OCI-LY1 (cell line): ENCODE measurements at regions not wholly inside any gene's neighbourhood (a gene's known extent, or its start where the extent isn't known, plus 50 kb on each side); places are given as distances from the start of the nearest gene placed in this dataset.

Experiments
- H2AFZ ChIP-seq: fragments of 200-600 bp; sonication (generic), shearing (Covaris generic); 2 replicates; pipeline ENCODE4 v1.6.0; 2014; ENCODE audit warnings: antibody characterized with exemption, mild to moderate bottlenecking, low read length
- H3F3A ChIP-seq: fragments of 200-600 bp; sonication (generic), shearing (Covaris generic); 2 replicates; pipeline ENCODE4 v1.6.0; 2014; ENCODE audit warnings: mild to moderate bottlenecking, antibody characterized with exemption, low read length, moderate library complexity; ENCODE audit not compliant: insufficient read depth
- H3K27ac ChIP-seq: fragments of 200-600 bp; sonication (generic); 2 replicates; pipeline ENCODE4 v1.5.1; 2014; ENCODE audit warnings: low read length, mixed run types, mild to moderate bottlenecking, low read depth; ENCODE audit not compliant: poor library complexity, severe bottlenecking
- H3K27me3 ChIP-seq: fragments of 200-600 bp; sonication (generic); 2 replicates; pipeline ENCODE4 v1.6.0; 2014; ENCODE audit warnings: antibody characterized with exemption, mild to moderate bottlenecking, low read length, moderate library complexity; ENCODE audit not compliant: insufficient read depth
- H3K36me3 ChIP-seq: fragments of 200-600 bp; sonication (generic); 2 replicates; pipeline ENCODE4 v1.6.1; 2014; ENCODE audit warnings: mild to moderate bottlenecking, antibody characterized with exemption, low read length, moderate library complexity, mixed read lengths; ENCODE audit not compliant: insufficient read depth
- H3K4me1 ChIP-seq: fragments of 200-600 bp; sonication (generic); 2 replicates; pipeline ENCODE4 v1.5.1; 2014; ENCODE audit warnings: mild to moderate bottlenecking, low read length, moderate library complexity; ENCODE audit not compliant: insufficient read depth, severe bottlenecking
- H3K4me2 ChIP-seq: fragments of 200-600 bp; sonication (generic), shearing (Covaris generic); 2 replicates; pipeline ENCODE4 v1.6.1; 2014; ENCODE audit warnings: low read length
- H3K4me3 ChIP-seq: fragments of 200-600 bp; sonication (generic); 2 replicates; pipeline ENCODE4 v1.5.1; 2014; ENCODE audit warnings: low read length, low read depth, mild to moderate bottlenecking, mixed read lengths; ENCODE audit not compliant: poor library complexity, severe bottlenecking
- H3K79me2 ChIP-seq: fragments of 200-600 bp; shearing (Covaris generic); 2 replicates; pipeline ENCODE4 v1.6.1; 2016; ENCODE audit warnings: mixed run types, low read length, mixed read lengths; ENCODE audit not compliant: insufficient read depth
- H3K9ac ChIP-seq: fragments of 200-600 bp; sonication (generic), shearing (Covaris generic); 2 replicates; pipeline ENCODE4 v1.6.1; 2014; ENCODE audit warnings: mild to moderate bottlenecking, low read length, mixed read lengths
- H3K9me2 ChIP-seq: fragments of 200-600 bp; sonication (generic), shearing (Covaris generic); 2 replicates; pipeline ENCODE4 v1.6.1; 2014; ENCODE audit warnings: low read depth, mild to moderate bottlenecking, low read length, mixed read lengths
- H3K9me3 ChIP-seq: fragments of 200-600 bp; shearing (Covaris generic); 2 replicates; pipeline ENCODE4 v1.6.1; 2014; ENCODE audit warnings: low read length, mixed read lengths
- H4K20me1 ChIP-seq: fragments of 200-600 bp; sonication (generic), shearing (Covaris generic); 2 replicates; pipeline ENCODE4 v1.6.0; 2016; ENCODE audit warnings: mild to moderate bottlenecking, low read length; ENCODE audit not compliant: insufficient read depth
- CTCF ChIP-seq: fragments of 200-600 bp; sonication (generic), shearing (Covaris generic); IDR thresholded peaks from 2 replicates; pipeline ENCODE4 v1.5.1; 2017; ENCODE audit warnings: mild to moderate bottlenecking, antibody characterized with exemption, low read length, moderate library complexity, mixed read lengths
- EZH2 ChIP-seq: fragments of 200-600 bp; sonication (generic), shearing (Covaris generic); IDR thresholded peaks from 2 replicates; pipeline ENCODE4 v1.8.0; 2017; ENCODE audit warnings: borderline replicate concordance, mixed run types, mild to moderate bottlenecking, antibody characterized with exemption, low read length, moderate library complexity, mixed read lengths

- no peak overlapping the region for H3K4me3 ChIP-seq
- H3K4me2 ChIP-seq, result no peak overlapping the region
- no peak overlapping the region for H3K9ac ChIP-seq
Measured at GRCh38 chr2:238670111-238670585, 177.7 kb upstream of the TWIST2 start.

GRCh38 chr2:238682536-238682935, 165.3 kb upstream of the TWIST2 start:
- Histone ChIP-seq H4K20me1 (no peaks in the 10 kb centered on the region), H3K27me3 (no peaks in the 10 kb centered on the region), H3K79me2 (no peaks in the 10 kb centered on the region), H2AFZ (no peak overlapping the region), H3K27ac (no peak overlapping the region), H3K4me3 (no peak overlapping the region), H3K36me3 (no peaks in the 10 kb centered on the region), H3F3A (no peaks in the 10 kb centered on the region), H3K4me2 (no peak overlapping the region), H3K9me2 (no peaks in the 10 kb centered on the region), H3K9ac (no peak overlapping the region), H3K9me3 (no peaks in the 10 kb centered on the region), H3K4me1 (no peaks in the 10 kb centered on the region)
- TF ChIP-seq EZH2 (no peak), CTCF (no peak)

More at GRCh38 chr2:238670111-238670585, 177.7 kb upstream of the TWIST2 start:
- Histone ChIP-seq H3K4me1 (no peaks in the 10 kb centered on the region), H2AFZ (no peak overlapping the region), H3K27ac (no peak overlapping the region), H3F3A (no peaks in the 10 kb centered on the region), H3K27me3 (0 out of 2 replicates have a peak, but pooled peaks cover 4% of the 10 kb centered on the region), H3K36me3 (no peaks in the 10 kb centered on the region), H3K9me3 (no peaks in the 10 kb centered on the region), H3K9me2 (no peaks in the 10 kb centered on the region), H4K20me1 (no peaks in the 10 kb centered on the region), H3K79me2 (no peaks in the 10 kb centered on the region)
- TF ChIP-seq EZH2, result no peak
- no peak for TF ChIP-seq CTCF

GRCh38 chr2:238684362-238685326, 163.2 kb upstream of the TWIST2 start:
- no peaks in the 10 kb centered on the region for H3F3A ChIP-seq
- no peak overlapping the region for H3K27ac ChIP-seq
- TF ChIP-seq CTCF, result no peak
- TF ChIP-seq EZH2, result no peak
- no peak overlapping the region for H3K9ac ChIP-seq
- H3K4me3 ChIP-seq, result no peak overlapping the region
- H3K36me3 ChIP-seq, result no peaks in the 10 kb centered on the region
- no peaks in the 10 kb centered on the region for H3K27me3 ChIP-seq
- no peaks in the 10 kb centered on the region for H3K9me3 ChIP-seq
- no peak overlapping the region for H3K4me2 ChIP-seq
- no peaks in the 10 kb centered on the region for H3K9me2 ChIP-seq
- no peaks in the 10 kb centered on the region for H3K4me1 ChIP-seq
- no peaks in the 10 kb centered on the region for H4K20me1 ChIP-seq
- H2AFZ ChIP-seq, result no peak overlapping the region
- H3K79me2 ChIP-seq, result no peaks in the 10 kb centered on the region
